ENCODE measurements at regions not wholly inside any gene's neighbourhood (a gene's known extent, or its start where the extent isn't known, plus 50 kb on each side); places are given as distances from the start of the nearest gene placed in this dataset.

DNA sequence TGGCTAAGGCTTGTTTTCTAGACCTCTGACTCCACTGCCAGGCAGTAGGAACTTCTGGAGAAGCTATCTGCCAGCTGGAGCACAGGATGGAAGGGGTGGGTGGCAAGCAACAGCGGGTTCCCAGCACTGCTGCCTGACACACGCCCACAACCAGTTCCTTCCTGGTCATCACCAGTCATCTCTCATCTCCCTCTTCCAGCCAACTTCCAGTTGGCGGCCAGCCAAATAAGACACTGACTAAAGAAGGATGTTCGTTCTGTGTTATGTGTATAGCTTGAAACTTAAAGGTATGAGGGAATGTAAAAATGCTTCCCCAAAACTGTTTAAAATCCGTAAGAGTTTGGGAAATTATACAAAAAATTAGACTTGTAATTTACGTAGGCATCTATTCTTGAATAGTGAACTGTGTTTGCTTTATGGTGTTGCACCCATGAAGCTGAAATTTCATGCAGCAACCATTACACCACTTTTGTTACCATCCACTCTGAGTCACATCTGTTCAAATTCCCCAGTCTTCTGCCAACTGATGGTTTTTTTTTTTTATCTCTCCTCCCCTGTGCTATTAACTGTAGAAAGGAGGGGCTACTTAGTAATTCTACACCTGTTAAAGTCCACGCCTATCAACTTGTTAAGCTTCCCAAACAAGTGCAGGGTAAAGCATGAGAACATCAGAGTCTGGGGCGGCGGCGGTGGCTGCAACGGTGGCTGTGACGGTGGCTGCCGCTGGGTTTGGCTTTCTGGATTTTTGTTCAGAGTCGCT is 86.2 kb upstream of the FRY start:
- no peak for TF ChIP-seq POLR2A (IDR thresholded peaks at IDR 0.05)
- TF ChIP-seq, protein P1, sequence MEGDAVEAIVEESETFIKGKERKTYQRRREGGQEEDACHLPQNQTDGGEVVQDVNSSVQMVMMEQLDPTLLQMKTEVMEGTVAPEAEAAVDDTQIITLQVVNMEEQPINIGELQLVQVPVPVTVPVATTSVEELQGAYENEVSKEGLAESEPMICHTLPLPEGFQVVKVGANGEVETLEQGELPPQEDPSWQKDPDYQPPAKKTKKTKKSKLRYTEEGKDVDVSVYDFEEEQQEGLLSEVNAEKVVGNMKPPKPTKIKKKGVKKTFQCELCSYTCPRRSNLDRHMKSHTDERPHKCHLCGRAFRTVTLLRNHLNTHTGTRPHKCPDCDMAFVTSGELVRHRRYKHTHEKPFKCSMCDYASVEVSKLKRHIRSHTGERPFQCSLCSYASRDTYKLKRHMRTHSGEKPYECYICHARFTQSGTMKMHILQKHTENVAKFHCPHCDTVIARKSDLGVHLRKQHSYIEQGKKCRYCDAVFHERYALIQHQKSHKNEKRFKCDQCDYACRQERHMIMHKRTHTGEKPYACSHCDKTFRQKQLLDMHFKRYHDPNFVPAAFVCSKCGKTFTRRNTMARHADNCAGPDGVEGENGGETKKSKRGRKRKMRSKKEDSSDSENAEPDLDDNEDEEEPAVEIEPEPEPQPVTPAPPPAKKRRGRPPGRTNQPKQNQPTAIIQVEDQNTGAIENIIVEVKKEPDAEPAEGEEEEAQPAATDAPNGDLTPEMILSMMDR (IDR thresholded peaks at IDR 0.05): no peak
- DNase-seq (ENCODE audit: low spot score in 2 of 2): peak; percentile 75 to 94
- H3K4me3 ChIP-seq (ENCODE audit: low read depth, poor library complexity, severe bottlenecking): no peak overlapping the region
- WGBS, 2 donors: 37 to 38% methylated on average over 14 of the region's 14 CpGs
- intact Hi-C loops (cut with DNase I; ENCODE audit: low total_unique reads): no loop called here

DNA sequence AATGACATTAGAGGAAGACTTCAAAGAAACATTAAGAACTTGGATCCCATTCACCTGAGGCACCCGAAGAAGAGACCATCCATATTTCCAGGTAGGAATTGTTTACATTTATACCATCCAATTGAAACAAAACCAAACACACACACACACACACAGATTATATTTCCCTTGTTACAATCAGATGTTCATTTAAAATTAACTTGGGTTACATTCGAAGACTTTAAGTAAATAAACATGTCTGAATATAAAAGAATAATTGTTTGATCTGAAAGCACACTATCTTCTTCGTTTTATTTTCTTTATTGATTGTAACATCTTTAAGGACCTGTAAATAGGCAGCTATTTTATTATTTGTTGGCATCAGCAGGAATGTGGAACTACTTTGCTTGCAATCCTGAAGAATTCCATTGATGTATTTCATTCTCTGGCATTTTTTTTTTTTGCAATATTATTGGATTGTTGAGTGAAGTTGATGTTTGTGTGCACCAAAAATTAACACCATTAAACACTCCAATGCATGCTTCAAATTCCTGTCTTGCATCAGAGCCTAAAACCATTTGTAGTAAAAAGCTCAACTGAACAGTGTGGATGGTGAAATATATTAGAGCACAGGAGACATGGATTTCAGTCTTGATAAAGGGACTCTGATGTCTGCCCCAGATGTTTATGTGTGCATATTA is 85.3 kb upstream of the FRY start:
- no peak for DNase-seq (ENCODE audit: low spot score in 2 of 2)
- TF ChIP-seq, protein P1 (IDR thresholded peaks at IDR 0.05): no peak
- TF ChIP-seq POLR2A (IDR thresholded peaks at IDR 0.05): no peak
- 52 to 53% methylated on average over 3 of the region's 3 CpGs for WGBS, 2 donors
- H3K4me3 ChIP-seq (ENCODE audit: low read depth, poor library complexity, severe bottlenecking): no peak overlapping the region
- intact Hi-C loops (cut with DNase I; ENCODE audit: low total_unique reads): no loop called here

DNA sequence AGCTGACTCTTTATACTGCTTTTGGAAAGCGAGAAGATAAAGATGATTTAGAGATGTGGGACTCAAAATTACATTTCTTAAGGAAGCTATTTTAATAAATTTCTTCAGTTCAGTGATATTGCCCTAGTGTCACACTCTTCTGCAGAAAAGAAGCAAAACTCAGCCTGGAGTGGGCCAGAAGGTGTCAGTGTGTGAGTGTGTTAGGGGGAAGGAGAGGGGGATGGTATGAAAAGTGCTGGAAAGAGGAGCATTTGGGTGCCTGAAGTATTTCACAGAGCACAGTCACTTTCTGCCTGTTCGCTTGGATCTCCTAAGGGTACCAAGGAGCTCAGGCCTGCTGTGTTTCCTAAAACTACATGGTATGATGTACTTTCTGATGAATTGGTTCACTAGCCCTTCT is 84.5 kb upstream of the FRY start:
- DNase-seq (ENCODE audit: low spot score in 2 of 2): no peak
- 94 to 96% methylated on average over 2 of the region's 2 CpGs for WGBS, 2 donors
- intact Hi-C loops (cut with DNase I; ENCODE audit: low total_unique reads): no loop called here
- no peak overlapping the region for H3K4me3 ChIP-seq (ENCODE audit: low read depth, poor library complexity, severe bottlenecking)
- no peak for TF ChIP-seq POLR2A (IDR thresholded peaks at IDR 0.05)
- TF ChIP-seq, protein P1 (IDR thresholded peaks at IDR 0.05): no peak

DNA sequence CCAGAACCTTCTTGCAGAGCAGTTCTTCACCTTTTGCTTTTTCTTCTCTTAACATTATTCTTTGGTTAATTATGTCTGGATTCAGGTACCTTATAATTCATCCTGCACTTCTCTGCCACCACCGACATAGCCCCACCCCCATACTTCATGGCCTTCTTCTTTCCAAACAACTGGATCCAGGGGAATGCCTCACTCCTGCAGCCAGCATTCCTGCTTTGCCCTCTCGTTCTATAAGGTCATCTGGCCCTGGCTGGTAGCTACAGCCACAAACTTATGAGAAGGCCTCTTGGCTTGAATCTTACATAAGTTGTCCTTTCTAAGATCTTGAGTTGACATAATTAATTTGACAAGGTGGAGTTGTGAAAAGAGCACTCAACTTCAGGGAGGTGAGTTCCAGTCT is 84.1 kb upstream of the FRY start:
- WGBS, 2 donors: 84 to 85% methylated on average over 2 of the region's 2 CpGs
- H3K4me3 ChIP-seq (ENCODE audit: low read depth, poor library complexity, severe bottlenecking): no peak overlapping the region
- TF ChIP-seq, protein P1 (IDR thresholded peaks at IDR 0.05): no peak
- TF ChIP-seq POLR2A (IDR thresholded peaks at IDR 0.05): no peak
- DNase-seq (ENCODE audit: low spot score in 2 of 2): no peak
- intact Hi-C loops (cut with DNase I; ENCODE audit: low total_unique reads): no loop called here

DNA sequence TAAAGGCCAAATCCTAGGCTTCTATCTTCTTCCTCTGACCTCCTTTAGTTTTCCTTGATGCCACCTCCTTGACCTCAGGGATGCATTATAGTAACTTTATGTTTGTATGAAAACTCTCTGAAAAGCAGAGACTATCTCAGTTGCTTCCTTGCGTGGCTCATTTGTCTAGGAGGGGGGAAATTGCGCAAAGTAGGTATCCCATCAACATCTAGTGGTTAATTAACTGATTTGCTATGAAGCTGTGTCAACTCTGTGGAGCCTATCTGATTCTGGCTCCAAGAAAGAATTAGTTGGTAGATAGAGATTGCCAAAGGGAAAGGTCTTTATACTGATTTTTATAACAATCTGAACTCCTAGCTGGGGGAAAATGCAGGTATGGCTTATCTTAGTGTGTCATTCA is 82.1 kb upstream of the FRY start:
- no peak for TF ChIP-seq POLR2A (IDR thresholded peaks at IDR 0.05)
- TF ChIP-seq, protein P1 (IDR thresholded peaks at IDR 0.05): no peak
- no peak for DNase-seq (ENCODE audit: low spot score in 2 of 2)
- 95 to 96% methylated on average over 2 of the region's 2 CpGs for WGBS, 2 donors
- H3K4me3 ChIP-seq (ENCODE audit: low read depth, poor library complexity, severe bottlenecking): no peak overlapping the region
- intact Hi-C loops (cut with DNase I; ENCODE audit: low total_unique reads): no loop called here

Measured in lower leg skin (tissue), 4 donors.